ENCODE measurements at regions not wholly inside any gene's neighbourhood (a gene's known extent, or its start where the extent isn't known, plus 50 kb on each side); places are given as distances from the start of the nearest gene placed in this dataset.

GRCh38 chr5:33260098-33260497 lies 180.7 kb upstream of the TARS1 start:
- DNase-seq: no peak

GRCh38 chr5:33261305-33261704 lies 179.5 kb upstream of the TARS1 start:
- DNase-seq: no peak

GRCh38 chr5:33261747-33262146 lies 179.0 kb upstream of the TARS1 start:
- no peak for DNase-seq

DNA sequence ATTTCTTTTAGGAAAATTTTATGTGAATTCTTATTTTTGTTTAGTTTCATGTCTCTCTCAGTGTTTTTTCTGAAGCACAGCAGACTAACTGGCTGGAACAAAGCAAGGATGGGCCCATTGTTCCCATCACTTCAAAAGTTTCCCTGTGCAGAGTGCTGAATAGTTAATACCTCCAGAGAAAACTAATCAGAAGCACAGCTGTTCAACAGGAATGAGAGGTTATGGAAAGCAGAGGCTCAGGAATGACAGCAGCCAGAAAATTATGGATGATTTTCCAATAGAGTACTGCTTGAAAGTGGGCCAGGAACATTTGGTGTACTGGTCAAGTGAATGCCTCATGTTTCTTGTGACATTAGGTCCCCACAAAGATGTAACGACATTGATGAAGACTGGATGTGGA lies 173.0 kb upstream of the TARS1 start:
- no peak for DNase-seq

DNA sequence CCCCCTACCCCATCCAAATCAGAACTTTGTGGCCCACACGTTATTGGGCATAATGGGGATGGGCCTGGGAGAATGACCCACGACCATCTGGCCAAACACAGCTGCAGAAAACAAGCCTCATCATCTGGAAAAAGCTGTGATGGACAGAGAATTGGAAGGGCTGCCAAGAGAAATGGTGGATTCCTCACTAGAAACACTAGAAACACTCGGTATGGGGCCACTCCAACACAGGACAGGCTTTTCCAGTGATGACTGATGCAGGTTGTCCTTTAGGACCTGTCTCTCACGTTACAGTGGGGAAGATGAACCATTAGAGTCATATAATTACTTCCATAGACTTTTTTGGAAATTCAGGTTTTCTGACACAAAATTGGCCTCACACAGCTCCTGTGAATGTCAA lies 172.4 kb upstream of the TARS1 start:
- DNase-seq: no peak

DNA sequence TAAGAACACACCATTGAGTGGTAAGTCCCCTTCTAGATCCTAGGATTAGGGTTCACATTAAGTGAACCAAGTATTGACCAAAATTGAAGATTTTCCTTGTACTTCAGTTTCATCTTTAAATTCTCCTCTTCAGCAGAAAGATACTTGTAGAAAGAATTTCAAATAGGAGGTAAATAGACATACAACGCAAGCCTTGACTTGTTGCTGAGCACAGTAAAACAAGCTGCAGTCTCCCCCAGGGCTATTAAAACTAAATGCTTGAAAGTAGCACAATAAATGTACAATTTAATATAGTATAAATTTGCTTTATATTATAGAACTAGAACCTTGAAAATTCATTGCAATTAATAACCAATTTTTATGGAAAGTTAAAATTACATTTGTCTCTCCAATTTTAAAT lies 170.1 kb upstream of the TARS1 start:
- no peak for DNase-seq

GRCh38 chr5:33271606-33272005 lies 169.2 kb upstream of the TARS1 start:
- no peak for DNase-seq

- DNase-seq: no peak
These were observed 168.5 kb upstream of the TARS1 start for GRCh38 chr5:33272288-33272687.

DNA sequence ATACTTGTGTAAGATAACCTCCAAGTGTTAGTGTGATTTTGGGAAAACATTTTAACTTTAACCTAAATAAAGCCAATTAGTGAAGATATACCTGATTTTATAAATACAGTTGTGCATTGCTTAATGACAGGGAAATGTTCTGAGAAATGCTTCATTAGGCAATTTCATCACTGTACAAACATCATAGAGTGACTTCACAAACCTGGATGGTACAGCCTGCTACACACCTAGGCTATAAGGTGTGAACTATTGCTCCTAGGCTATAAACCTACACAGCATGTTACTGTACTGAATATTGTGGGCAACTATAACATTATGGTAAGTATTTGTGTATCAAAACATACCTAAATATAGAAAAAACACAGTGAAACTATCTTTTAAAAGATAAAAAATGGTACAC lies 166.8 kb upstream of the TARS1 start:
- no peak for DNase-seq

- no peak for DNase-seq
These were observed 165.4 kb upstream of the TARS1 start for GRCh38 chr5:33275391-33275790.

DNA sequence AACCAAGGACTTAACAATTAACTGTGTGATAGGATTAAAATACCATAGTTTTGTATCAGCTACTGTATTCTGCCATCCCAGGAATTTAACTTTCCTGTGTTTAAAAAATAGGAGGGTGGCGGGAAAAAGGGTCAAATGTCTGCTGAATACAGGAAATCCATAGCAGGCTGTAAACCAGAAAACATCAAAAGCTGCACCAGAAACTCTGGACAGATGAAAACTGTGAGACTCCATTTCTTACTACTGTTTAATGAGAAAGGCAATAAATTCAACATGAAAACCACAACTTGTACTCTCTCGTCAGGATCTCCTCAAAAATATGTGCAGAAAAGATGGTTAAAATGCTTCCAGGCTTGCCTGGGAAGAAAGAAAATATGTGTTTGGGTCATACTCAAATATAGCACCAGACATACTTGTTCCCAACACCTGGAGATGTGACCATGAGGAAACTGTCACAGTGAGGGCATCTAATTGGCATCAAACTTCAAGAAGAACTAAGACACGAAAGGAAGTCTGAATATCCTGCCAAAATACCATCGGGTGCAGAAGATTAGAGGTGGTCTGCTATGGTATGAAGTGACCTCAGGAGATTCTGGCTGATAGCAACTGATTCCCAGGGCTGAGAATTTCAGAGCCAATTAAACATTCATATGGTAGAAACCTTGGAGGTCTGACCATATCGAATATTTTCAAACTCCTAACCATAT lies 164.7 kb upstream of the TARS1 start:
- DNase-seq: no peak

GRCh38 chr5:33276628-33276950 lies 164.2 kb upstream of the TARS1 start:
- no peak for DNase-seq

DNA sequence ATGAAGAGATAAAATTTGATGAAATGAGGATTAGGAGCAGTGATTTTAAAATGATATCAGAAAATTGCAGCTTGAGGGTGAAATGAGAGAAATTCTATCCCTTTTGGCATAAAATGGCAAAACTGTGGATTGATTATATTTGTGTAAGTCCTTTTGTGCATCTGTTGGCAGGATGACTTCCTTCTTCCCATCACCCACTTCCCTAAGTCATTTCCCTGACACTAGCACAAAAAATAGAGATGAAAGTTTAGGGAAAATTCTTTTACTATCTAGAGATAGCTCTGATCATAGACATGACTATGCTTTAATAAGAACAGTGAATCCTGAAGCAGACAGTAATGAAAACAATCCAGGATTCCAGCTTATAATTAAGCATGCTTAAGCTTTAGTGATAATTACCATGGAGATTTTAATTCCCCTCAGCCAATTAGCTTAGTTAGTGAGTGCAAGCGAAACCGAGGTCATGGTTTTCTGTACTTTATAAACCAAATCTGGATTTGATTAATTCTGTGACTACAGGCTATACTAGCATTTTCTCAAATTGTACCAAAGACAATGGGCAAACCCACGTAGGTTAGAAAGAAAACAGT lies 163.6 kb upstream of the TARS1 start:
- no peak for DNase-seq

- no peak for DNase-seq
These were observed 159.3 kb upstream of the TARS1 start for GRCh38 chr5:33281431-33281843.

GRCh38 chr5:33282157-33282556 lies 158.6 kb upstream of the TARS1 start:
- DNase-seq: no peak

DNA sequence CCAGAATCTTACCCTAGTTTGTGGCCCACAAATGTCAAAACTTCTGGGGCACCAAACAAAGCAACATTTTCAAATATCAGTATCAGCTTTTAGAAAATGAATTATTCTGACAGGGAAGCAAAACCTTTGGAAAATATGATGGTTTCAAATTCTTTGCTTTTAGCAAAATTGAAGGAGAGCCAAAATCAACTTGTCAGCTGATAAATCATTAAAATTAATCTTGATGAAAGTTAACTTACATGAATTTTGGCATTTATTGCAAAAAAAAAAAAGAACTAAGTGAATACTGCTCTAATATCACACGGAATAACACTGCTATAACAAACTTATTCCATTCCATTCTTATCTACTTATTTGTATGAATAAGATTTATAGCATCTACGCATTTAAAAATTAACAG lies 158.1 kb upstream of the TARS1 start:
- DNase-seq: no peak

DNA sequence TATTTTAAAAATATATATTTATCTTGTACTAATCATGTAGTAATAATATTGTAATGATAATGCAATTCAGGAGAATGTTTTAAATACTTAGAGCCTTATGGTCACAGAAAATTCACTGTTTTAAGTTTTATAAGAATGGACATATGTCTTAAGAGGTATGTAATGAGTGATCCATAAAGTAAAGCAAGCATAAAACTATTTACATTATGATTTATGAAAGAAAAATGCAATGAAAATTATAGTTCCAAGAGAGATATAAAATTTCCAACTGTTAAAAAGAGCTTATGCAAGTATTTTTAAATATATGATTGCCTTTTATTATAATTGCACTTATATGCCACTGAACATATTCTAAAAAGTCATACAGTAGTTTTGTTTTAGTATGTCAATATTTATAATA lies 157.5 kb upstream of the TARS1 start:
- no peak for DNase-seq

DNA sequence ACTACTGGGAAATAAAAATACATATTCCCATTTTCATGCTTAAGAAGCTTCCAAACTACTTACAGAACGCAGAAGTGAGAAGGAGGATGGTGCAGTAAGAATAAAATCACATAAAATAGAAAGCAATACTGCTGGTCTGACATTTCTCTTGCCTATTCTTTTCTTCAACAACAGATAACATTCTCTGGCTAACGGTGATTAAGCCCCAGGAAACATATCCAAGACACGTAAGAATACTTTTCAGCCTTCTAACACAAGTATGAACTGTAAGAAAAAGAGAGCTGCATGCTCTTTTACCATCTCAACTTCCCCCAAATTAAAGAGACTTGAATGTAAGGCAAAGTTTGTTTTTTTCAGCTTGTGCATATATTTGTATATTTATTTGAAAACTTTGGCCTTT lies 156.1 kb upstream of the TARS1 start:
- DNase-seq: no peak

GRCh38 chr5:33287242-33287641 lies 153.5 kb upstream of the TARS1 start:
- DNase-seq: no peak

DNA sequence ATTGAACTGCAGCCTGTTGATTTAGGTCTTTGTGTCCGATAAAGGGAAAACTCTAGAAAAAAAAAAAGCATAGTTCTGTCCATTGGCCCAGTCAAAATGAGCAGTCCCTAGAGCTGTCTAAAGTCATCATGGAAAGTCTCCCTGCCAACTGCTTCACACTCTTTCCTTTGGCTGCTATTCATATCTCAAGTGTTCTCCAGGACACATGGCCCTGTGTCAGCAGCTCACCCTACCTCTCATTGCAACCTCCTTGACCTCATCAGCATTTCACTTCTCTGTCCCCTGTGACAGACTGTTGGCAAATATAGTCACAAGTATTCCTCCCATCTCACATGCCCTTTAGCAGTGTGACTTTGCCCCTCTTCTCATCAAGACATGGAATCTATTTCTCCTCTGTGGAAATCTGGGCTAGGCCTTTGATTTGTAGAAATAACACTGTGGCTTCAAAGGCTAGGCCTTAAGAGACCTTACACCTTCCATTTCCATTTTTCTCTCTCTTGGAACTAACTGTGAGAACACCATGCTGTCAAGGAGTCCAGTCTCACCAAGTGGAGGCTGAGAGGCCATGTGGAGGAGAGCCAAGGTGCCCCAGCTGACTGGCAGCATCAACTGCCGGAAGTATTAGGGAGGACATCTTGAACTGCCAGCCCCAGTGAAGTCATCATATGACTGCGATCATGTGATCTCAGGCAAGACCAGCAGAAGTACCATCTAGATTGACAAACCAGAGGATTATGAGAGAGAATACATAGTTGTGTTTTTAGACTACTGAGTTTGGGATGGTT lies 149.4 kb upstream of the TARS1 start:
- no peak for DNase-seq

DNA sequence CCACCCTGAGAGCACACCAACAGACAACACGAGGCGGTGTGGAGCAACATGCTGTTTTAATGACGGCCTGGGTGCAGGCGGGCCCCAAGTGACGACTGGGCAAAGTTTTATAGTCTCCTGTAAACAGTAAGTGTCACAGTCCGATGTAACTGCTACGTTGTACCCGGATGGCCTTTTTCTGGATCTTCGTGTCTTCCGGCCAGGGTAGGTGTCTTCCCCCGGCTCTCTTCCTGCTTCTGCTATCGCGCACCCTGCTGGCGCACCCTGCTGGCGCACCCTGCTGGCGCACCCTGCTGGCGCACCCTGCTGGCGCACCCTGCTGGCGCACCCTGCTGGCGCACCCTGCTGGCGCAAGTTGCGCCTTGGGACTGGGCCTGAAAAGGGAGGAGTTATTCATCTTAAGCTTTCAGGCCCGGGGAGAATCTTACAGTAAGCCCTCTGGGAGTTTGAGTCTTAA lies 143.0 kb upstream of the TARS1 start:
- peak; percentile 3 for DNase-seq

DNA sequence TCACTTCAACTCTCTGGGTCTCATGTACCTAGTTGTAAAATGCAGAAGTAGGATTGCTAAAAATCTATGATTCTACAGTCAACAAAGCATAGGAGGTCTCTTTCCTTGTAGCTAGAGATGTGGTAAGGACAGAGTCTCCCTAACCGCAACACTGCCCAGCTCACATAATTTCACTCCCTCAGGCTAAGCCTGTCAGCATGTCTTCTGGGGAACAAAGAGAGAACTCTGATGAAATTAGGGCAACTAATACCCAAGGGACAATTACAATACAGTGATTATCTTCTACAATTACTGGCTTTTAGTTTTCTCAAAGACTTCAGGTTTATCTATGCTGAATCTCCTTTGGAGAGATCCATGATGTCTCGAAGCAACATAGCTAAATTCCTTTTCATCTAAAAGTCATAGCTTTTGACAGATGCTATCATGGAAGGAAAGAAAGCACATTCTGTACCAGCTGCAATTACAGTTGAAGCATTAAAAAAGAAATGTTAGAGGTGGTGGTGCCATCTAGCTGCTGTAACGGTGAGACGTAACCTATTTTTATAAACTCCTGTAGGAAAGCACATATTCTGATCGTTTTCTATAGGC lies 141.1 kb upstream of the TARS1 start:
- peak; percentile 23 for DNase-seq

DNA sequence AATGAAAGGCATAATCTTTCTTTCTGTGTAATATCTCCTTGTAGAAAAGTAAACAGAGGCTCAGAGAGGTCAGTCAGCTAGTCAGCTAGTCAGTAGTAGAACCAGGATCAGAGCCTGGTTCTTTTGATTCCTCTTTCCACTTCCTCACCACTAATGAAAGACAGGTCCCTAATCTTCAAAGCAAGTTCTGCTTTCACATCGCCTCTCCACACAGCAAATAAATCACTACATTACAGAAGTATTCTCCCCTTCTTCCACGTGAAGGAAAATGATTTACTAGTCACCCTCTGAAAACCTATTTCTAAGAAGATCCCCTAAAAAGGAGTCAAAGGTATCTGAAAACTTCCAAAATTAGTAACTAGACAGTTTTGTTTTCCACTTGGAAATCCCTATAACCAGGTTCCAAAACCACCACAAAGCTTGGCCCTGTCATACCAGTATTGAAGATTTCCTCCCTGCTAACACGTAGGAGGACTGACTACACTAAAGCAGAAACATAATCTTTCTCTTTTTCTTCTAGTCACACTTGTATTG lies 140.5 kb upstream of the TARS1 start:
- DNase-seq: no peak
